ENCODE measurements at regions not wholly inside any gene's neighbourhood (a gene's known extent, or its start where the extent isn't known, plus 50 kb on each side); places are given as distances from the start of the nearest gene placed in this dataset.
A peak's percentile ranks its signal among the peaks of the same experiment; 100 is the strongest.

GRCh38 chr3:194987571-194988494 lies 283.1 kb downstream of the XXYLT1 start:
- intact Hi-C loops (cut with DNase I) = loop anchor here (5.0 kb wide), 1 partner anchor 301 kb away; the partner anchor contains the start of gene FAM43A
- DNase-seq = no peak
- ATAC-seq (ENCODE audit: poor library complexity) = no peak

DNA sequence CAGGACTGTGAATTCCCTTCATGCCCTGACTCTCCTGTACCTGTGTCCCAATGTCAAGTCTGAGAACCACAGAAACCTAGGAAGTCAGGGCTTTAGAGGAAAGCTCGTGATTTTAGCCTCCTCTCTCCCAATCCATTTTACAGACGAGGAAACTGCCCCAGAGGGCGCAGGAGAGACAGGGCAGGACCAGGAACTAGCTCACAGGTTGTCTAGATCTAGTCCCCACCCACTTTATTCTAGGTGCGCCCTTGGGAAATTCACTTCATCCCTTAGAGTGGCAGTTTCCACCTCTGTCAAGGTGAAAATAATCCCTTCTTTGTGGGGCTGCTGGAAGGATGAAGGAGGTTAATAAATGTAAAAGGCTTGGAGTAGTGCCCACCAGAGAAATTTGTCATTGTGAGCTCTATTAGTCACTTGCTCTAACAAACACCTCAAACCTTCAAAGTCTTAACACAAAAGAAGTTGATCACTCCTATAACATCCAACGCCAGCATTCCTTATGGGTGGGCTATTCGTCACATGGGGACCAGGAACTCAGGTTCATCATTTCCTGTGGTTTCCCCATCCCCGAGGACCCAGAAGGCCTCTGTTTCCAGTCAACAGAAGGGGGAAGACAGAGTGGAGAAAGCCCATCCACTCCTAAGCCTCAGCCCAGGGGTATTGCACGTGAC lies 282.3 kb downstream of the XXYLT1 start:
- intact Hi-C loops (cut with DNase I) = loop anchor here (5.0 kb wide), 1 partner anchor 301 kb away; the partner anchor contains the start of gene FAM43A
- ATAC-seq (ENCODE audit: poor library complexity) (no peak), DNase-seq (no peak)

GRCh38 chr3:194989241-194989640 lies 281.7 kb downstream of the XXYLT1 start:
- intact Hi-C loops (cut with DNase I) = loop anchor here (5.0 kb wide), 1 partner anchor 302 kb away; the partner anchor contains the start of gene FAM43A
- DNase-seq = no peak

GRCh38 chr3:194990454-194991337 lies 280.3 kb downstream of the XXYLT1 start:
- DNase-seq (no peak), ATAC-seq (ENCODE audit: poor library complexity) (no peak)
- intact Hi-C loops (cut with DNase I) = no loop called here

More at GRCh38 chr3:194989241-194989640, 281.7 kb downstream of the XXYLT1 start:
- no peak for ATAC-seq (ENCODE audit: poor library complexity)

DNA sequence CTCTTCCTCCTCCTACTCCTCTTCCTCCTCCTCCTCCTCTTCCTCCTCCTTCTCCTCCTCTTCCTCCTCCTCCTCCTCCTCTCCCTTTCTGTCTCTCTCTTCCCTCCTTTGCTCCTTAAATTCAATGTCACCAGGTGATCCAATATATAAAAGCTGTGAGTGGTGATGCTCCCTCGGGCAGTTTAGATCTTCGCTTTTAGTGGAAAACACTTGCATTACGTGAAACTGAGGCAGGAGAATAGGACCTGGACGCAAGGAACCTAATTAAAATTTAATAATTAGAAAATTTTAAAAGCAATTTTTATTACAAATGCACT lies 279.7 kb downstream of the XXYLT1 start:
- no peak for ATAC-seq (ENCODE audit: poor library complexity)
- no peak for DNase-seq
- intact Hi-C loops (cut with DNase I) = no loop called here

- DNase-seq = no peak
- ATAC-seq (ENCODE audit: poor library complexity) = no peak
- intact Hi-C loops (cut with DNase I) = no loop called here
These were observed 277.1 kb downstream of the XXYLT1 start for GRCh38 chr3:194993896-194994295.

GRCh38 chr3:194994551-194994981 lies 276.4 kb downstream of the XXYLT1 start:
- intact Hi-C loops (cut with DNase I) = no loop called here
- ATAC-seq (ENCODE audit: poor library complexity) (no peak), DNase-seq (no peak)

GRCh38 chr3:194995334-194995733 lies 275.6 kb downstream of the XXYLT1 start:
- DNase-seq = no peak
- ATAC-seq (ENCODE audit: poor library complexity) = no peak
- intact Hi-C loops (cut with DNase I) = no loop called here

DNA sequence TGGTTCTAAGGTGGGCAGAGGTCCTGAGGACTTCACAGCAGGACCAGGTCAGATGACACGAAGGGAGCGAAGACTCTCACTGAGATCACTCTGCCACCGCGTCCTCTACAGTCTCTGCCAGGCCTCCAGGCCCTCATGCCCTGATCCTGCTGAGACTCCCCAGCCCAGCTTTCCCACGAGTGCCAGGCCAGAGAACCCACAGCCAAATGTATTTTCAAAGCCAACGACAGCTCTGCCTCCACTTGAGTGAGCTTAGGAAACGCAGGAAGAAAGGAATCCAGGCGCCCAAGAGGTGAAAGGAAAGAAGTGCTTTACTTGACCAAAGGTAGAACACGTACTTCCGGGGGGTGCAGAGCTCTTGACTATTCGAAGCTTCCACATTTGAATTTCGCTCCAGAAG lies 275.0 kb downstream of the XXYLT1 start:
- ATAC-seq (ENCODE audit: poor library complexity) (peak; percentile 51), DNase-seq (no peak)
- intact Hi-C loops (cut with DNase I) = no loop called here

GRCh38 chr3:194996746-194997145 lies 274.2 kb downstream of the XXYLT1 start:
- no peak for DNase-seq
- intact Hi-C loops (cut with DNase I) = no loop called here
- no peak for ATAC-seq (ENCODE audit: poor library complexity)

- ATAC-seq (ENCODE audit: poor library complexity) (no peak), DNase-seq (no peak)
- intact Hi-C loops (cut with DNase I) = no loop called here
These were observed 272.5 kb downstream of the XXYLT1 start for GRCh38 chr3:194998417-194998816.

DNA sequence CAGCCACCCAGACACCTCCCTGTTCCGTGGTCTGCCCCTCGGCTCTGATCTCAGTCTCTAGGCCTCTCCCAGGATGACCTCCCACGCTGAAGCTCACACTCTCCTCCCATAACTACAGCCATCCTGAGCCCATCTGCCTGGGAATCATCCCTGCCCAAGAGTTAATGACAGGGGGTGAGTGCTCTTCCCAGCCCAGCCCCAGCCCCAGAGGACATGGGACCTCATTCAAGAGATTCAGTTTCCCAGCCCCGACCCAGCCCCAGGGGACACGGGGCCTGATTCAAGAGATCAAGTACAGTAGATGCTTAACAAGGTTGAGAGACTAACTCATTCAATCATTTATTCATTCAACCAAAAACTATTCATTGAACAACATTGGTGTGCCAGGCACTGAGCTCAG lies 272.0 kb downstream of the XXYLT1 start:
- DNase-seq (no peak), ATAC-seq (ENCODE audit: poor library complexity) (no peak)
- intact Hi-C loops (cut with DNase I) = no loop called here

- ATAC-seq (ENCODE audit: poor library complexity) (no peak), DNase-seq (no peak)
- intact Hi-C loops (cut with DNase I) = no loop called here
These were observed 271.5 kb downstream of the XXYLT1 start for GRCh38 chr3:194999491-194999890.

DNA sequence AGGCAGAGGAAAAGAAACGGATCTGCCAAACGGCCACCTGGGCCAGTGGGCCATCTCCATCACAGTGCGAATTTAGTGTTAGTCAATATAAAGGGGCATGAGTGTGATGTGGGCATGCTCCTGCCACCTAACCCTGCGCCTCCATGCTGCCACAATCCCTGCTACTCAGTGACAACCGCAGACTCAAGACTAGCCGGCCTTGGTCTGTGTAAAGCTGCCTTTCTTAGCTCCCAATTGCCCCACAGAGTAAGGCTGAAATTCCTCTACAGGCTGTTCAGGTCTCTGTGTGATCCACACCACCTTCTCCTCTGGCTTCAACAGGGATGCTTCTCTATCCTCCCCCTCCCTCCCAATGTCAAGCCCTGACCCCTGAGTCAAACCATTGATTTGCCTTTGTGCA lies 269.7 kb downstream of the XXYLT1 start:
- no peak for DNase-seq
- intact Hi-C loops (cut with DNase I) = no loop called here
- ATAC-seq (ENCODE audit: poor library complexity) = no peak

DNA sequence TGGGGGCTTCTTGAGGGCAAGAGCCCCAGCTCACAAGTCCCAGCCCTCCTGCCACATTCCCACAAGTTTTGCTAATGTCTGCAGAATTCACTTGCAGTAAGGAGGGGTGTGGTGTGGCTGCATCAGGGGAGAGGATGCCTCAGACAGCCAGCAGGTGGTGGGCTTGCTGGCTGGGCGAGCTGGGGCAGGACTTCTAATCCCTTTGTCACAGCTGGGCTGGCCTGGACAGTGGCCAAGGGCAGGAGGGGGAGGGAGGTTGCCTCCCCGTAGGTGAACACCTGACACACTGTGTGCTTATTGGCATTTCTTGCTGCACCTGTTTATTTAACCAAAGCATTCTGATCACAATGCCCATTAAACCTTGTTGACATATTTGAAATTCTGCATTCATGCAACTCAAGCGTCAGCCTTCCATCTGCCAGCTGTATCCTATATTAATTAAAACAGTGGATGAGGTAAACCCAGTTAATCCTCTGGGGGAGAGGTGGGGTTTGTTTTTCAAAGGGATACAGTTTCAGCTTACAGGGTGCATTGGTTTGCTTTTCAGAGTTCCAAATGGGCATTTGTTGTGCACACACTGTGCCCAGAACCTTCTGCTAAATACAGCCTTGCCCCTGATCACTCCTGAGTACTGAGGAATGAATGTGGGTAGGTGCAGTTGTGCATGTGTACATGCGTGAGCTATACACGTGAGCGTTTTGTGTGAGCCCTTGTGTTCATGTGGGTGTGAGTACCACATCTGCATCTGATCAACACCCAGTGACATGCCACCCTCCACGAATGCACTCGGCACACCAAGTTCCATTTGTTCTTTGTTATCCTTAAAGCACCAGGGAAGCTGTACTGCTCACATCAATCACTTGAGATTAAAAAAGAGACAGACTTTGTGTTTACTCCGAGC lies 268.7 kb downstream of the XXYLT1 start:
- DNase-seq (peak; percentile 79), ATAC-seq (ENCODE audit: poor library complexity) (peak; percentile 64)
- intact Hi-C loops (cut with DNase I) = loop anchor here (2.0 kb wide), 2 partner anchors 105 to 259 kb away; no protein-coding TSS in a partner anchor

DNA sequence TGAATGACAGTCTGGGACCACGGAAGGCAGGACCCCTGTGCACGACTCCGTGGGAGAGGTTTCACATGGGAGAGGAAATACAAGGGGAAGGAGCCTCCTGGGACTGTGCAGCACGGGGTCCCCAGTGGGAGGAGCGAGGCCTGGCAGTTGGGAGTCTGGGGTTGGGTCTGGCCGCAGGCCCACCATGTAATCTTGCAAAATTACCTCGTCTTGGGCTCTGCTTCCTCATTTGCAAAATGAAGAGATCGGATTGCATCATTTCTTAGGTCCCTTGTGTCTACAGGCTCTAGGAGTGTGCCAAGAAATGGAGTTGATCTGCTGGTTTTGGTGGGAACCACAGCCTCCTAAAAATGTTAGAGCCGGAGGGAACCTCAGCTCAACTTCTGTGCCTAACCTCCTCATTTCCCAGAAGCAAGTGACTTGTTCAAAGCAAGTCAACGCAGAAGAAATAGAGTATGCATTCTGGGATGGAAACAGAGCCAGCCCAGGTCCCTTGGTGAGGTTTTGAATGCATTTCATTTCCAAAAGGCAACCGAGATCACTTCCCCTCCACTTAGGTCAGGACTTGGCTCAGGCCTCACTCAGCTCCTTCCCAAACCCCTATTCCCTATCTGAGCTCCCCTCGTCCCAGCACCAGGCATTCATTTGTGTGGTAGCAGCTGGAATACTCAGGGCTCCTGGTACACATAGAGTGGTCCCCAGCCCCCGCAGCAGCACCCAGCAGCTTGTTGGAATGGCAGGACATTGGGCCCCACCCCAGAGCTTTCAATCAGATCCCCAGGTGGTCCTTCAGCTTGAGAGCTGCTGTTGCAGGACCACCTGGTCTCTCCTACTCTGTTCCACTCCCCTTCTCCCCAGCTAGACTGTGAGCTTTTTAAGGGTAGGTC lies 267.7 kb downstream of the XXYLT1 start:
- peak; percentile 90 for ATAC-seq (ENCODE audit: poor library complexity)

DNA sequence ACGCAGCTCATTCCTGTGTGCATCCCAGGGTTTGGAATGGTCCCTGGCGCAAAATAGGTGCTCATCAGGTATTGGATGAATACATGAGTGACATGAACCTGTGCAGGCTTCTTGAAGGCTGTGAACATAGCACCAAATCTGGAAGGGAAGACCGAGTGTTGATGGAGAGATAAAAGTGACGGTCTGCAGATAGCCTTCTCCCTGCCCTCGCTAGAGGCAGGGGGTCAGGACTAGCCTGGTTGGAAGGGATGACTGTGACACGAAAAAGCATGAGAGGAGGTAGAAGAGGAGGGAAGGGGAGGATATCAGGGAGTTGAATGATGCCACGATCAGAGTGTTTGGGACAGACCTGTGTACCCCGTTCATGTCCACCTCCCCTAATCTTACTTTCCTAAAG lies 267.1 kb downstream of the XXYLT1 start:
- intact Hi-C loops (cut with DNase I) = loop anchor here (2.0 kb wide), 2 partner anchors 103 to 257 kb away; no protein-coding TSS in a partner anchor
- ATAC-seq (ENCODE audit: poor library complexity) (no peak), DNase-seq (no peak)

More for the DNA sequence above, 267.7 kb downstream of the XXYLT1 start:
- peak; percentile 88 for DNase-seq
- intact Hi-C loops (cut with DNase I) = loop anchor here (2.0 kb wide), 2 partner anchors 104 to 258 kb away; no protein-coding TSS in a partner anchor

All from Right ventricle myocardium superior (tissue), 1 donor.